ENCODE measurements at regions not wholly inside any gene's neighbourhood (a gene's known extent, or its start where the extent isn't known, plus 50 kb on each side); places are given as distances from the start of the nearest gene placed in this dataset.

DNA sequence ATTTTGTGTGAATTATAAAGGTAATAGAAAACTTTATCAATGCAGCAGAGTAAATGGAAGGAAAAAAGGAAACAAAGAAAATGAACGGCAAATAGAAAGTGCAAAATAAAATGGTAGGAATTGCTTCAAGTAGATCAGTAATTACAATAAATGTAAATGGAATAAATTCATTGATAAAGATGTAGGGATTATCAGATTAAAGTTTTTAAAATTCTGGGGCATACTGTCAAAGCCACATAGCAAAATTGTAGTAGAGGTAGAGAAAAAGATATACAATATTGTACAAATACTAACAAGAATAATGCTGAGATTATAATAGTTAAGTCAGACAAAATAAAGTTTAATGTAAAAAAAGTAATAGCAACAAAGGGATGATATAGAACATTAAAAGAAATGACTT lies 94.7 kb downstream of the SMIM20 start:
- TF ChIP-seq, protein P1, sequence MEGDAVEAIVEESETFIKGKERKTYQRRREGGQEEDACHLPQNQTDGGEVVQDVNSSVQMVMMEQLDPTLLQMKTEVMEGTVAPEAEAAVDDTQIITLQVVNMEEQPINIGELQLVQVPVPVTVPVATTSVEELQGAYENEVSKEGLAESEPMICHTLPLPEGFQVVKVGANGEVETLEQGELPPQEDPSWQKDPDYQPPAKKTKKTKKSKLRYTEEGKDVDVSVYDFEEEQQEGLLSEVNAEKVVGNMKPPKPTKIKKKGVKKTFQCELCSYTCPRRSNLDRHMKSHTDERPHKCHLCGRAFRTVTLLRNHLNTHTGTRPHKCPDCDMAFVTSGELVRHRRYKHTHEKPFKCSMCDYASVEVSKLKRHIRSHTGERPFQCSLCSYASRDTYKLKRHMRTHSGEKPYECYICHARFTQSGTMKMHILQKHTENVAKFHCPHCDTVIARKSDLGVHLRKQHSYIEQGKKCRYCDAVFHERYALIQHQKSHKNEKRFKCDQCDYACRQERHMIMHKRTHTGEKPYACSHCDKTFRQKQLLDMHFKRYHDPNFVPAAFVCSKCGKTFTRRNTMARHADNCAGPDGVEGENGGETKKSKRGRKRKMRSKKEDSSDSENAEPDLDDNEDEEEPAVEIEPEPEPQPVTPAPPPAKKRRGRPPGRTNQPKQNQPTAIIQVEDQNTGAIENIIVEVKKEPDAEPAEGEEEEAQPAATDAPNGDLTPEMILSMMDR (IDR thresholded peaks at IDR 0.05 in 4 of 5, conservative IDR thresholded peaks at IDR 0.05 in 1 of 5): no peak
- TF ChIP-seq POLR2A (IDR thresholded peaks at IDR 0.05): no peak
